Bronchial epithelial cell (primary cell): ENCODE measurements at regions not wholly inside any gene's neighbourhood (a gene's known extent, or its start where the extent isn't known, plus 50 kb on each side); places are given as distances from the start of the nearest gene placed in this dataset.
A peak's percentile ranks its signal among the peaks of the same experiment; 100 is the strongest.

Source experiments
- DNase-seq: peaks from one replicate; pipeline ENCODE4 v3.0.0-alpha.2; 2010; ENCODE audit warnings: low read depth
- FAIRE-seq: peaks from 2 replicates; lab custom pipeline; 2011; peaks lifted over from hg19 to GRCh38; lab: Jason Lieb, UNC
- H3K27me3 ChIP-seq: 2 replicates; pipeline ENCODE4 v1.5.1; 2011; ENCODE audit warnings: low read length; ENCODE audit not compliant: control insufficient read depth, insufficient read depth
- H3K36me3 ChIP-seq: 2 replicates; pipeline ENCODE4 v1.5.1; 2011; ENCODE audit warnings: low read length; ENCODE audit not compliant: control insufficient read depth, insufficient read depth
- H3K4me3 ChIP-seq: 2 replicates; pipeline ENCODE4 v1.5.1; 2011; ENCODE audit warnings: mild to moderate bottlenecking, low read depth, low read length, control low read depth
- CTCF ChIP-seq: IDR thresholded peaks from 2 replicates; pipeline ENCODE4 v1.5.1; 2011; ENCODE audit warnings: mild to moderate bottlenecking, moderate library complexity, low read length, control low read depth, inconsistent platforms; ENCODE audit not compliant: insufficient read depth, severe bottlenecking

- no peaks in the 10 kb centered on the region for H3K27me3 ChIP-seq
- FAIRE-seq (no peak), DNase-seq (no peak)
- H3K36me3 ChIP-seq = no peaks in the 10 kb centered on the region
- no peak overlapping the region for H3K4me3 ChIP-seq
- TF ChIP-seq CTCF = no peak
Observed at GRCh38 chr4:112848911-112849310, 200.5 kb upstream of the ANK2 start.

- DNase-seq (no peak), FAIRE-seq (no peak)
- TF ChIP-seq CTCF = no peak
- Histone ChIP-seq H3K4me3 (no peak overlapping the region), H3K36me3 (no peaks in the 10 kb centered on the region), H3K27me3 (no peaks in the 10 kb centered on the region)
Observed at GRCh38 chr4:112852601-112853000, 196.9 kb upstream of the ANK2 start.

DNA sequence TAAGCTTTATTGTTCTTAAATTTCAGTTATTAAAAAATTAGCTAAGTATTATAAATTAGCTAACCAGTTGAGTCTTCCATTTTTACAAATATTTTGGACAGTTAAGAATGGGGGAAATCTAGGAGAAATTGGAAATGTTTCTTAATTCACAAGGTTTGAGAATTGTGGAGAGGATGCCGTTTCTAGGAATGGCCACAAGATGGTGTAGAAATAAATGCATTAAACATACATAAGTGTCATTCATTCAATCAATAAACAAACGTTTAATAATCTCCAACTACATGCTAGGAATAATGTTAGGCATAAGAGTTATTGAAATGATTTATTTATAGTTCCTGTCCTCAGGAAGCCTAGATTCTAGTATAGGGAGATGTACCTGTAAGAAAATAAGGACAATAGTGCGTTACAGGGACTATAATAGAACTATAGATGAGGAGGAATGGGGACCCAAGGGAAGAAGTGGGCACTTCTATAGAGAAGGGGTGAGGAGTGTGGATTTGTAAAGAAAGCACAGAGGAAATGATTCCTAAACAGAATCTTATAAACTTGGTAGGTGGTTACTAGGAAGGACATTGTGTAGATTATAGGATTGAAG lies 195.7 kb upstream of the ANK2 start:
- peak; percentile 30 for DNase-seq
- Histone ChIP-seq H3K4me3 (no peak overlapping the region), H3K36me3 (no peaks in the 10 kb centered on the region), H3K27me3 (no peaks in the 10 kb centered on the region)
- TF ChIP-seq CTCF = peak; percentile 28
- no peak for FAIRE-seq

DNA sequence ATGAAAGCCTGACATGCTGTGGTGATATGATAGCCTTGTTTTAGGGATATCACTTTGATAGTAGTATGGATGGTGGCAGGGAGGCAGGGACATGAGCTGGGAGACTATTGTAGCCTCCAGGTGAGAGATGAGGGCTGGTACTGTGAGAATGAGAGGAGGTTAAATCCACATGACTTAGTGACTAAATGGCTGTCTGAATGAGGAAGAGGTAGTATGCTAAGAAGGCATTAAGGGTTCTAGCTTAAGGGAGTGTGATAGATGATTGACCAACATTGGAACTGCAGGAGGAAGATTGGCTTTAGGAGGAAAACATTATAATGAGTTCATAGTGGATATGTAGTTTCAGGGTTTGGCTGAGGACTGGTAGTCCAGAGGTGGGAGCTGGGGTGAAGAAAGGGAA lies 195.0 kb upstream of the ANK2 start:
- H3K36me3 ChIP-seq = no peaks in the 10 kb centered on the region
- H3K4me3 ChIP-seq = no peak overlapping the region
- DNase-seq = no peak
- no peak for TF ChIP-seq CTCF
- no peaks in the 10 kb centered on the region for H3K27me3 ChIP-seq
- FAIRE-seq = no peak

- TF ChIP-seq CTCF = no peak
- no peaks in the 10 kb centered on the region for H3K36me3 ChIP-seq
- no peak overlapping the region for H3K4me3 ChIP-seq
- FAIRE-seq = peak; percentile 86
- no peaks in the 10 kb centered on the region for H3K27me3 ChIP-seq
- no peak for DNase-seq
Observed at GRCh38 chr4:112855058-112855457, 194.4 kb upstream of the ANK2 start.

DNA sequence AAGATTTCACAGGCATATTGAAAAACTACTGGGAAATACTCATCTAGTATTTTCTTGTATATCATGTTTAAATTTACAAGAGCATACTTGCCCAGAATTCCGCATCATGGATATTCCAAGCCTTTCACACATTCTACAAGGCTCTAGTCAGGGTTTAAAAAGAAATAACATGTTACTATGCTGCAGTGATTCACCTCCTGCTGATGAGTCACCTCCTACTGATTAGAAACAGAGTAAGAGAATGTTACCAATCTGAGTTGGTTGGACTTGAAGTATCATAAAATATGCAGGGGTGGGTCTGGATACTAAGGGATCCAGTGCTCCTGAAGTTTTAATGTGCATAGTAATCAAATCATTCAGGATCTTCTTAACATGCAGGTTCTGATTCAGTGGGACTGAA lies 192.0 kb upstream of the ANK2 start:
- DNase-seq (peak; percentile 99), FAIRE-seq (no peak)
- no peaks in the 10 kb centered on the region for H3K27me3 ChIP-seq
- no peaks in the 10 kb centered on the region for H3K36me3 ChIP-seq
- H3K4me3 ChIP-seq = no peak overlapping the region
- TF ChIP-seq CTCF = no peak
